Stimulated activated effector memory CD8-positive, alpha-beta T cell treated with anti-CD3 and anti-CD28 coated beads, Interleukin-12 subunit alpha, Interleukin-12 subunit beta, amount 100 ng/mL, for 72 hours (primary cell): ENCODE measurements at regions not wholly inside any gene's neighbourhood (a gene's known extent, or its start where the extent isn't known, plus 50 kb on each side); places are given as distances from the start of the nearest gene placed in this dataset.

ENCODE experiments used
- ATAC-seq: fragments of 150-1000 bp; cut with Tn5 transposase; 2 replicates; pipeline ENCODE4 v1.10.0; 2021
- DNase-seq, 2 donors: peaks; one replicate each; pipeline ENCODE4 v3.0.0; 2021 to 2022; ENCODE audit warnings: low spot score in 2 of 2
- H3K27ac Mint-ChIP-seq: one replicate; pipeline ENCODE4 v1.8.0; 2022; ENCODE audit warnings: mild to moderate bottlenecking, mixed read lengths
- H3K36me3 Mint-ChIP-seq: one replicate; pipeline ENCODE4 v1.8.0; 2022; ENCODE audit warnings: mild to moderate bottlenecking, mixed read lengths
- H3K4me1 Mint-ChIP-seq: one replicate; pipeline ENCODE4 v1.8.0; 2022; ENCODE audit warnings: mixed read lengths
- H3K4me3 Mint-ChIP-seq: one replicate; pipeline ENCODE4 v1.8.0; 2022; ENCODE audit warnings: mild to moderate bottlenecking, mixed read lengths
- H3K9me3 Mint-ChIP-seq: one replicate; pipeline ENCODE4 v1.8.0; 2022; ENCODE audit warnings: mixed read lengths

DNA sequence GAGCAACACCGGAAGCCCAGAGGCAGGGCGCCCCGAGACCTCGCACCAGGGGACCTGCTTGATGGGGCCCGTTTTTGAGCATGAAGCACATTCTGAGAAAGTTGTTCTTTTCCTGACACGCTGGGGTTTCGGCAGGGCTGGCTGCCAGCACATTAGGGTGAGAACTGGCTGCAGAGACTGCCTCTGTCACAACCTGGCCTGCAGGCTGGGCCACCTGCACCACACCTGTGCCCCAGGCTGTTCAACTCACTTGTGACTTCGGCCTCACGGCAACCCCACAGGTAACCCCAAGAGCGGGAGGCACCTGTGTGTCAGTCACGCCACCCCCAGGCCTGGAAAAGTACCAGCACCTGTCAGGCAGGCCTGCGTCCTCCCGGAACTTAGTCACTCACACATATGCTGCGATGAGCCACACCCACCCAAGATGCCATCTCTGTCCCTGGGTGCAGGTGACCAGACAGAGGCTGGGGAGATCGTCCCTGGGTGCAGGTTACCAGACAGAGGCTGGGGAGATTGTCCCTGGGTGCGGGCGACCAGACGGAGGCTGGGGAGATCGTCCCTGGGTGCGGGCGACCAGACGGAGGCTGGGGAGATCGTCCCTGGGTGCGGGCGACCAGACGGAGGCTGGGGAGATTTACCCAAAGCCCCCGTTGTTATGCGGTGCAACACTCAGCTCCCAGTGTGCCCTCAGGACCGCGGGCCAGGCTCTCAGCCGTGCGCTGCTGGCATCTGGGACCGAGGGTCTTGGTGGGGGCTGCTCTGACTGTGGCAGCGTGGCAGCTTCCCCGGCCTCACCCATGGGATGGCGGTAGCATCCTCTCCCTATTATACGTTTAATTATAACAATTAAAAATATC lies 82.5 kb upstream of the BHLHE23 start:
- Mint-ChIP-seq H3K9me3 (no peaks in the 10 kb centered on the region), H3K4me3 (no peak overlapping the region), H3K27ac (no peak overlapping the region), H3K36me3 (no peaks in the 10 kb centered on the region), H3K4me1 (no peaks in the 10 kb centered on the region)
- no peak for ATAC-seq
- no peak for DNase-seq

DNA sequence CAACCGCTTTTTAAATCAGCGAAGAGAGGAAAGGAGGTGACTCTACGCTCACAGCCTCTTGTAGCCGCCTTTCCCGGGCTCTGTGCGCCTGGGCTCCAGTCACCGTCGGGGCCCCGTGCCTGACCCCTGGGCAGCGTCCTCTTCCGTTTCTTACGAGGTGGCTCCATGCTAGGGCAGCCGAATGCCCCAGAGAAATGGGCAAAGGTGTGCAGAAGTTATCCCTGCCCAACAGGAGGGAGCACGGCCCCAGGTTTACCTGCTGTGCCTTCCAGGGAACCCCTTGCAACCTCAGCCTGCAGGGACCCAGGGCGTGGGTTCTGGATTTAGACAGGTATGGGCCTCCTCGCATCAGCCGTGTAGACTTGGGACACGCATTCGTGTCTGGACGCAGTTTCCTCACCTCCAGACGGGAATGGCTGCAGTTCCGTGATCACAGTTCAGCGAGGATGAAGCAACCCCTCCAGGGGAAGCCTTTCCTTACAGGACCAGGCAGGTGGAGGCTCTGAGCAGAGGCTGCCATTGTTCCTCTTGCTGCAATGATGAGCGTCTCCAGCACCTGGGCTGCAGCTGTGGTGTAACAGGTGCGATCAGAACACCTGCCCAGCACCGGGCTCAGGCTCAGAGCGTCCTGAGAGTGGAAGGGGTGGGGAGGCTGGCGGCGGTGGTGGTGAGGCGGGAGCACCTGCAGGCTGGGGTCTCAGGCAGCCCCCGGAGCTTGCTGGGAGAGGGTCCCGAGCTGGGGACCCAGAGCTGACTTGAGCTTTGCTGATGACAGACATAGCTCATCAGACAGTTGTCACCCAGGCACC lies 81.3 kb upstream of the BHLHE23 start:
- Mint-ChIP-seq H3K9me3 (no peaks in the 10 kb centered on the region), H3K4me3 (no peak overlapping the region), H3K4me1 (no peaks in the 10 kb centered on the region), H3K36me3 (no peaks in the 10 kb centered on the region), H3K27ac (no peak overlapping the region)
- ATAC-seq: no peak
- no peak for DNase-seq

DNA sequence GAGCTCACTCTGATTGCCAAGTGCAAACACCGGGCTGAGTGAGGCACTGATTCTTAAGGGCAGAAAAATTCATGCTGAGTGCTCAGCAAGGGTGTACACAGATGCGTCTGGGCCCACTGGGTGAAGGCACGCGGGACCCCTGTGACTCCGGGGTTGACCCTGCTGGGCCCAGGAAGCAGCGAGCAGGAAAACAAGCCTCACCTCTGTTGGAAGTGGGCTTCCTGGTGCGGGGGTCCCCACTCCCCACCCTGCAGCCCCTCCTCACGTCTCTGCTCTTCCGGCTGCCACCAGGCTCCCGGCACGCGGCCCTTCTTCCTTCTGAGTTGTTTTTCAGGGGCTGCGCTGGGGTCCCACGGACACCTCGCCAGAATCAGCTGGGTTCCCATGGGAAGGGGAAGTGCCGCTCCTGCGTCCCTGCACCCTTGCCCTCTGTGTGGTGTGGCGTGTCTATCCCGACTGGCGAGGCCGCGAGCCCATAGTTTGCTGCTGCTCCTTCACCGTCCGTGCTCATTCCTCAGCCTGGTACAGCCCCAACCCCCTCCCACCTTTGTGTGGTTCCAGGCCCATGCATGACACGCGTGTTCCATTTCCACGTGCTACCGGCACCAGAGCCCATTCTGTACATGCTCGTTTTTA lies 80.6 kb upstream of the BHLHE23 start:
- ATAC-seq: no peak
- no peak overlapping the region for H3K27ac Mint-ChIP-seq
- no peaks in the 10 kb centered on the region for H3K4me1 Mint-ChIP-seq
- no peak overlapping the region for H3K4me3 Mint-ChIP-seq
- no peaks in the 10 kb centered on the region for H3K36me3 Mint-ChIP-seq
- no peaks in the 10 kb centered on the region for H3K9me3 Mint-ChIP-seq
- DNase-seq: no peak

- Mint-ChIP-seq H3K4me1 (no peaks in the 10 kb centered on the region), H3K27ac (no peak overlapping the region), H3K4me3 (no peak overlapping the region), H3K9me3 (no peaks in the 10 kb centered on the region), H3K36me3 (no peaks in the 10 kb centered on the region)
- ATAC-seq (no peak), DNase-seq (no peak)
Measured at GRCh38 chr20:63086421-63087235, 79.9 kb upstream of the BHLHE23 start.

- Mint-ChIP-seq H3K9me3 (no peaks in the 10 kb centered on the region), H3K36me3 (no peaks in the 10 kb centered on the region), H3K4me1 (no peaks in the 10 kb centered on the region), H3K4me3 (no peak overlapping the region), H3K27ac (no peak overlapping the region)
- DNase-seq (no peak), ATAC-seq (no peak)
Measured at GRCh38 chr20:63085151-63085861, 78.5 kb upstream of the BHLHE23 start.

DNA sequence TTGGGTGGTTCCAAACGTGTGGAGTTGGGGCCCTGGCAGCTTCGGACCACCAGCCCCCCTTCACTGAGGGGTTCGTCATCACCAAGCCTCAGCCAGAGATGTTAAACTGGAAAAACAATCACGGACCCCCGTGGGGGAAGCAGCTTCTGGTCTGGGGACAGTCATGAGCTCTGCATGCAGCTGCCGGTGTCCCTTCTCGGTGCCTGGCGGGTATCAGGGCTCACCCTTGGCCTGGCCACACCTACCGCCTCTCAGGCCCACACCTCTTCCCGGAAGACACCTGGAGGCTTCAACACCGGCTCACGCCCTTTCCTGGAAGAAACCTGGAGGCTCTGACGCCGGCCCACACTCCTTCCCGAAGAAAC lies 77.8 kb upstream of the BHLHE23 start:
- Mint-ChIP-seq H3K4me3 (no peak overlapping the region), H3K36me3 (no peaks in the 10 kb centered on the region), H3K27ac (no peak overlapping the region), H3K4me1 (no peaks in the 10 kb centered on the region), H3K9me3 (peaks cover 2% of the 10 kb centered on the region)
- DNase-seq (no peak), ATAC-seq (no peak)

GRCh38 chr20:63083831-63084562 lies 77.2 kb upstream of the BHLHE23 start:
- DNase-seq: no peak
- ATAC-seq: no peak
- no peaks in the 10 kb centered on the region for H3K4me1 Mint-ChIP-seq
- H3K27ac Mint-ChIP-seq: no peak overlapping the region
- H3K4me3 Mint-ChIP-seq: no peak overlapping the region
- H3K9me3 Mint-ChIP-seq: peaks cover 2% of the 10 kb centered on the region
- H3K36me3 Mint-ChIP-seq: no peaks in the 10 kb centered on the region

GRCh38 chr20:63082939-63083735 lies 76.4 kb upstream of the BHLHE23 start:
- H3K4me1 Mint-ChIP-seq: no peaks in the 10 kb centered on the region
- DNase-seq: no peak
- no peaks in the 10 kb centered on the region for H3K36me3 Mint-ChIP-seq
- H3K4me3 Mint-ChIP-seq: no peak overlapping the region
- no peak for ATAC-seq
- peaks cover 11% of the 10 kb centered on the region for H3K9me3 Mint-ChIP-seq
- no peak overlapping the region for H3K27ac Mint-ChIP-seq

DNA sequence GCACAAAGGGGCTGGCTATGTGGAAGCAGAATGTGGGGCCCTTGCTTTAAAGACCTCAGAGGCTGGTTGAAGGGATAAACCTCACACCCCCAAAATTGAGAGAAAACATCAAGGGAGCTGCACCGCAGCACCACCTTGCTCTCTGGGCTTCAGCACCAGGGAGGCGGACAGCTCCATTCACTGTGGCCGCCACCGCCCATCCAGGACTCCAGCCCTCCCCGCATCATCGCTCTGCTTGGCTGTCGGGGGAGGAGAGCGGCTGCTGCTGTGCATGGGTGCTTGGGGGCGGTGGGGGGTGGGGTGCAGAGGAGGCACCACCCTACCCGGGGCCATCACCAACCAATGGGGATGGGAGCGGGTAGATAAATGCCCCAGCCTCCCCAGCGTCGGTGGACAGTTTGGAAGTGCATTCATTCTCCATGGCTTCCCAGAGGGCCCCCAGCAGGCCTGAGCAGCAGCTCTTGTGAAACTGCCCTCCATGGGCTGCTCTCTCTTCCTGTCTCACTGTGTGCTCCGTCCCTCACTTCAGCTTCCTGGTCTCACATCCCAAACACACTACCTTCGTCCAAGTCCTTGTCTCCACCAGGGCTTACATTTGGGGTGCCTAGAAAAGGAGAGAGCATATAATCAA lies 75.7 kb upstream of the BHLHE23 start:
- DNase-seq: no peak
- Mint-ChIP-seq H3K4me1 (no peaks in the 10 kb centered on the region), H3K27ac (no peak overlapping the region), H3K4me3 (no peak overlapping the region), H3K9me3 (peaks cover 17% of the 10 kb centered on the region), H3K36me3 (no peaks in the 10 kb centered on the region)
- no peak for ATAC-seq

GRCh38 chr20:63081831-63082230 lies 75.1 kb upstream of the BHLHE23 start:
- no peaks in the 10 kb centered on the region for H3K4me1 Mint-ChIP-seq
- H3K27ac Mint-ChIP-seq: no peak overlapping the region
- no peak for DNase-seq
- no peak for ATAC-seq
- H3K36me3 Mint-ChIP-seq: no peaks in the 10 kb centered on the region
- no peak overlapping the region for H3K4me3 Mint-ChIP-seq
- peaks cover 21% of the 10 kb centered on the region for H3K9me3 Mint-ChIP-seq

DNA sequence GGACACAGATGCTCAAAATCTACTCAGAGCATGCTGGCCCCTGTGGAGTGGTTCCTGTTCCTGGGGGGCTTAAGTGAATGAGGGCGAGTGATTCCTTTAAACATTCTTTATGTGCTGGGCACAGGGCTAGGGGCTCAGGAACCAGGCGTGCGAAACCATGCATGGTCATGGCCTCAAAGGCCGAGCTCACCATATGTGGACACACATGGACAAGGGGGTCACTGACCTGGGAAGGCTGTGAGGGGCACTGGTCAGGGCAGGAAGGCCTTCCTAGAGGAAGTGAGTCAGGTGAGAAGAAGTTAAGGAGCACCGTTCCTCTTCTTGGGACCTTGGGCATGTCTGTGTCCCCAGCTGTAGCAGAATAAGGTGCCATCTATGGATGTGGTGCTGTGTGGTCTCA lies 74.6 kb upstream of the BHLHE23 start:
- no peak overlapping the region for H3K4me3 Mint-ChIP-seq
- no peaks in the 10 kb centered on the region for H3K4me1 Mint-ChIP-seq
- H3K27ac Mint-ChIP-seq: no peak overlapping the region
- no peaks in the 10 kb centered on the region for H3K36me3 Mint-ChIP-seq
- H3K9me3 Mint-ChIP-seq: peaks cover 21% of the 10 kb centered on the region
- ATAC-seq (no peak), DNase-seq (no peak)

- Mint-ChIP-seq H3K36me3 (no peaks in the 10 kb centered on the region), H3K9me3 (peaks cover 24% of the 10 kb centered on the region), H3K4me3 (no peak overlapping the region), H3K4me1 (no peaks in the 10 kb centered on the region), H3K27ac (no peak overlapping the region)
- DNase-seq (no peak), ATAC-seq (no peak)
Measured at GRCh38 chr20:63080811-63081210, 74.0 kb upstream of the BHLHE23 start.

DNA sequence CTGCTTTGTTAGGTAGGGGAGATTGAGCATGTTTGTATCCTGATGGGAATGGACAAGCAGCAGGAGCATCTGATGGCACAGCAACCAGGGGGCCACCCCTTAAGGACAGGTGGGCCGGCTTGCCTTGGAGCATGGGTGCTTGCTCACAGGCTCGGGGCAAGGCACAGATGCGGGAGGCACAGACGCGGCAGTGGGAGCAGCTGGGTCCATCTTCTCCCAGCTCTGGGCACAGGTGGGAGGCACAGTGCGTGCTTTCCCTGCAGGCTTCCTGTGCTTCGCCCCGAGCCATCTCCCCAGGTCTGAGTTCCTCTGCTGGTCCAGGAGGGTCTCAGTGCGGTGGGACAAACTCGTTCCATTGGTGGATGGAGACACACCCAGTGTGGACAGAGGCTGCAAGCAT lies 73.6 kb upstream of the BHLHE23 start:
- Mint-ChIP-seq H3K4me3 (no peak overlapping the region), H3K9me3 (peaks cover 24% of the 10 kb centered on the region), H3K4me1 (no peaks in the 10 kb centered on the region), H3K36me3 (no peaks in the 10 kb centered on the region), H3K27ac (no peak overlapping the region)
- ATAC-seq: no peak
- no peak for DNase-seq
